Heart left ventricle (tissue), 16 donors: ENCODE measurements at regions not wholly inside any gene's neighbourhood (a gene's known extent, or its start where the extent isn't known, plus 50 kb on each side); places are given as distances from the start of the nearest gene placed in this dataset.

Experiments used
- ATAC-seq, 4 donors: fragments of 200-7000 bp; cut with Tn5 transposase; one replicate each; pipeline ENCODE4 v1.9.1; 2020 to 2022; ENCODE audit warnings: moderate library complexity in 4 of 4, mild to moderate bottlenecking in 3 of 4, moderate number of reproducible peaks in 1 of 4
- DNase-seq, 5 donors: peaks; one replicate each; pipeline ENCODE4 v3.0.0-alpha.2; 2020
- H3K27ac ChIP-seq, 12 donors: fragments of 200-600 bp; sonication (generic) in 4 of 12; one replicate each; pipeline versions ENCODE4 v1.5.0 to v1.8.0; 2016 to 2022; ENCODE audit warnings: mild to moderate bottlenecking in 2 of 12
- H3K27me3 ChIP-seq, 9 donors: fragments of 200-600 bp; sonication (generic) in 2 of 9; one replicate each; pipeline versions ENCODE4 v1.5.1 to v1.8.0; 2016 to 2022; ENCODE audit warnings: mild to moderate bottlenecking in 3 of 9
- H3K36me3 ChIP-seq, 9 donors: fragments of 200-600 bp; sonication (generic) in 2 of 9; one replicate each; pipeline versions ENCODE4 v1.5.0 to v1.8.0; 2018 to 2022; ENCODE audit warnings: mild to moderate bottlenecking in 2 of 9
- H3K4me1 ChIP-seq, 12 donors: fragments of 200-600 bp; sonication (generic) in 4 of 12; one replicate each; pipeline versions ENCODE4 v1.5.0 to v1.8.0; 2016 to 2022; ENCODE audit warnings: mild to moderate bottlenecking in 3 of 12
- H3K4me3 ChIP-seq, 12 donors: fragments of 200-600 bp; sonication (generic) in 4 of 12; one replicate each; pipeline versions ENCODE4 v1.5.0 to v1.8.0; 2017 to 2022; ENCODE audit warnings: mild to moderate bottlenecking in 9 of 12, moderate library complexity in 4 of 12
- H3K9me3 ChIP-seq, 12 donors: fragments of 200-600 bp; sonication (generic) in 4 of 12; one replicate each; pipeline versions ENCODE4 v1.5.0 to v1.8.0; 2016 to 2022; ENCODE audit warnings: mild to moderate bottlenecking in 1 of 12
- POLR2A ChIP-seq, 2 donors: fragments of 450-650 bp; IDR thresholded peaks; one replicate each; pipeline ENCODE4 v1.6.1; 2017; ENCODE audit warnings: antibody characterized with exemption in 2 of 2, mild to moderate bottlenecking in 2 of 2, moderate library complexity in 2 of 2
- WGBS, 4 donors: extraction: QIAGEN DNeasy Blood & Tissue Kit in 2 of 4; methylation state at CpG; one replicate each; pipeline versions ENCODE4 v1.1.5 to v1.1.7; 2013 to 2018; 5-methylcytosine and 5-hydroxymethylcytosine counted together
- intact Hi-C, 10 donors: fragments of 100-400 bp; cut with DNase I; formaldehyde crosslinking; loops; one replicate each; pipeline versions ENCODE4 v1.11.1 to v1.14.2; 2022
- TF ChIP-seq, protein P1 (sequence below), 12 donors: fragments of 200-600 bp; sonication (generic) in 4 of 12; IDR thresholded peaks; one replicate each; pipeline versions ENCODE4 v1.5.0 to v1.8.0; 2018 to 2022; ENCODE audit warnings: antibody characterized with exemption in 12 of 12, mild to moderate bottlenecking in 5 of 12
- donor health status: ischemic (EF 13 %, LVEDD 7.1; RV severe dilation, severe dysfunction).
- donor health status: healthy with polysubstance abuse.
- donor health status: DM: no; HTN: yes; CAD: no.
- donor health status: DM: no; HTN: no; CAD: no.
- donor health status: ischemic (EF 25% LVEDD 6.9; RV normal size, moderate dysfunction).
- donor health status: ischemic (EF 25% LVEDD 5.7; RV mildly dilated, moderate dysfunction).
- donor health status: healthy.
- donor health status: DM: yes; HTN: yes; CAD: no.
- donor health status: ischemic (EF 35%, LVEDD 5.7; RV mildly dilated, moderate dysfunction).
- donor health status: nonischemic (EF 11% LVEDD 7.7; RV severe dilation, severe dysfunction).
- donor health status: DM: yes; HTN: yes; CAD: no.
- donor health status: PGD.
- donor health status: ischemic (EF 29% LVEDD 5.4; RV normal size, mild dysfunction).
- donor health status: nonischemic (EF 23%, LVEDD 6.1; RV moderate dilation, normal function).

DNA sequence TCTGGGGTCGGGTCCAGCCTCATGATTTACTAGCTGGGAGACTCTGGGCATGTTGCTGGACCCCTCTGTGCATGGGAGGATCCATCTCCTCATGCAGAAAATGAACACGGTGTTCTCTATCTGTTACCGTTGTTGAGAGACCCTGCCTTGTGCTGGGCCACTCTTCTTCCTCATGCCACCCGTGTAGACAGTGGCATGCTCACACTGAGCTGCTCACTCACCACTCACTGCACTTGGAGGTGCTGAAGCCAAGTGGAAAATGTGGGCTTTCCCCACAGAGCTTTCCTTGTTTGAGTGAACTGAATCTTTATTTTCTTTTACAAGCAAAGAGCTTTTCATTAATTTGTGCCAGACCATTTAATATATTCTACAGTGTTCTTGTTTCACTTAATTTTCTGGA lies 77.5 kb upstream of the GDF10 start:
- H3K4me3 ChIP-seq, result no peak overlapping the region
- intact Hi-C loops, result no loop called here
- H3K27me3 ChIP-seq, result peaks cover 0 to 7% (median 0%) of the 10 kb centered on the region in 9 donors
- WGBS, 4 donors, result 72 to 87% (median 80%) methylated on average over 3 to 4 of the region's 4 CpGs
- no peaks in the 10 kb centered on the region for H3K36me3 ChIP-seq
- DNase-seq (no peak), ATAC-seq (no peak)
- H3K4me1 ChIP-seq, result no peaks in the 10 kb centered on the region
- TF ChIP-seq POLR2A (IDR thresholded peaks at IDR 0.05), result no peak
- TF ChIP-seq, protein P1, sequence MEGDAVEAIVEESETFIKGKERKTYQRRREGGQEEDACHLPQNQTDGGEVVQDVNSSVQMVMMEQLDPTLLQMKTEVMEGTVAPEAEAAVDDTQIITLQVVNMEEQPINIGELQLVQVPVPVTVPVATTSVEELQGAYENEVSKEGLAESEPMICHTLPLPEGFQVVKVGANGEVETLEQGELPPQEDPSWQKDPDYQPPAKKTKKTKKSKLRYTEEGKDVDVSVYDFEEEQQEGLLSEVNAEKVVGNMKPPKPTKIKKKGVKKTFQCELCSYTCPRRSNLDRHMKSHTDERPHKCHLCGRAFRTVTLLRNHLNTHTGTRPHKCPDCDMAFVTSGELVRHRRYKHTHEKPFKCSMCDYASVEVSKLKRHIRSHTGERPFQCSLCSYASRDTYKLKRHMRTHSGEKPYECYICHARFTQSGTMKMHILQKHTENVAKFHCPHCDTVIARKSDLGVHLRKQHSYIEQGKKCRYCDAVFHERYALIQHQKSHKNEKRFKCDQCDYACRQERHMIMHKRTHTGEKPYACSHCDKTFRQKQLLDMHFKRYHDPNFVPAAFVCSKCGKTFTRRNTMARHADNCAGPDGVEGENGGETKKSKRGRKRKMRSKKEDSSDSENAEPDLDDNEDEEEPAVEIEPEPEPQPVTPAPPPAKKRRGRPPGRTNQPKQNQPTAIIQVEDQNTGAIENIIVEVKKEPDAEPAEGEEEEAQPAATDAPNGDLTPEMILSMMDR (IDR thresholded peaks at IDR 0.05), result no peak
- no peaks in the 10 kb centered on the region for H3K9me3 ChIP-seq
- no peak overlapping the region for H3K27ac ChIP-seq

DNA sequence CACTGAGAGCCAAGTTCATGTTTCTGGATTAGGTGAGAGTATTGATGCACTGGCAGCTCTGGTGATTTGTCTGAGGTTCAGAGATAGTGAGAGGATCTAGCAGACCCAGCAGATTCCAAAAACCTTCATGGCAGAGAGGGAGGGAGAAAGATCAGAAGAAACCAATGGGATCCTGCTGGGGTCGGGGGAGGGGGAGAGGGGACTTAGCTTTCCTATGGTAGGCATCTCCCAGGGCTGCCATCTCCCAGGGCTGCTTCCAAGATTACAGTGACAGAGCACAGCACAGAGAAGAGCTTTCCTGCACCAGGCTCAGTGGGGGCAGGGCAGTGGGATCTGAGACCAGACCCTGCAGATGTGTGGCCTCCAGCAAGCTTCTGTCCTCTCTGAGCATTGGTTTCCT lies 76.8 kb upstream of the GDF10 start:
- DNase-seq, result no peak
- TF ChIP-seq POLR2A (IDR thresholded peaks at IDR 0.05), result no peak
- TF ChIP-seq, protein P1 (IDR thresholded peaks at IDR 0.05), result no peak
- peaks cover 0 to 2% (median 0%) of the 10 kb centered on the region in 12 donors for H3K9me3 ChIP-seq
- no peak for ATAC-seq
- intact Hi-C loops, result no loop called here
- H3K4me1 ChIP-seq, result no peaks in the 10 kb centered on the region
- no peak overlapping the region for H3K4me3 ChIP-seq
- no peaks in the 10 kb centered on the region for H3K36me3 ChIP-seq
- H3K27me3 ChIP-seq, result peaks cover 0 to 7% (median 0%) of the 10 kb centered on the region in 9 donors
- WGBS, 4 donors, result 38 to 88% (median 82%) methylated on average over 1 of the region's 1 CpG
- H3K27ac ChIP-seq, result no peak overlapping the region

DNA sequence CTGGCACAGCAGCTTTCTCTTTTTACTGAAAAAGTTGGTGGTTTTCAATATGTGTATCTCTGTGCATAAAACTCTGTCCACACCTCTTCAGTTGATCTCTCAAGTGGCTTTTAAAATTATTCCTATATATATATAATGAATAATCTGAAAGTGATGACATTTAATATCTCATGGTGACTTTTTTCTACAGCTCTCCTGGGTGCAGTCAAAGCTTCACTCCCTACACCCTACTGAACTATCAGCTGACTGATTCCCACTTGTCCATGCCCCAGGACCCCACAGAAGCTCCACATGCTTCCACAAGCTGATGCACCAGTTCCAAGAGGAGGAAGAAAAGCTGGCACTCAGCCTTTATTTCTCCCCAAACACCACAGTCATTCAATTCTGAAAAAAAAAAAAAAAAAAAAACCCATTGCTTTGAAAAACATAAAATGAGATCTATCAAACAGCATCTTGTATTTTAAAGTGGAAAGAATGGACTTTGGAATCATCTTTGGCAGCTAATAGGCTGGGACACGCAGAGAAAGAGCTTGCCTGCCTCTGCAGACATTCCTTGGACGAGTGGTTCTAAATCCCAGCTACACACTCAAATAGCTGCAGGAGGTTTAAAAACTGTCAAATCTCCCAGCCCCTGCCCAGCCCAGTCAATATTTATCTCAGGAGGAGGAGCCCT lies 75.3 kb upstream of the GDF10 start:
- ATAC-seq (no peak), DNase-seq (no peak)
- no peak overlapping the region for H3K27ac ChIP-seq
- TF ChIP-seq, protein P1 (IDR thresholded peaks at IDR 0.05), result no peak
- TF ChIP-seq POLR2A (IDR thresholded peaks at IDR 0.05), result no peak
- peaks cover 0 to 11% (median 0%) of the 10 kb centered on the region in 12 donors for H3K9me3 ChIP-seq
- H3K27me3 ChIP-seq, result no peaks in the 10 kb centered on the region
- H3K4me3 ChIP-seq, result no peak overlapping the region
- H3K36me3 ChIP-seq, result no peaks in the 10 kb centered on the region
- WGBS, 4 donors, result 72 to 82% (median 75%) methylated on average over 2 of the region's 2 CpGs
- no peaks in the 10 kb centered on the region for H3K4me1 ChIP-seq
- intact Hi-C loops, result no loop called here

DNA sequence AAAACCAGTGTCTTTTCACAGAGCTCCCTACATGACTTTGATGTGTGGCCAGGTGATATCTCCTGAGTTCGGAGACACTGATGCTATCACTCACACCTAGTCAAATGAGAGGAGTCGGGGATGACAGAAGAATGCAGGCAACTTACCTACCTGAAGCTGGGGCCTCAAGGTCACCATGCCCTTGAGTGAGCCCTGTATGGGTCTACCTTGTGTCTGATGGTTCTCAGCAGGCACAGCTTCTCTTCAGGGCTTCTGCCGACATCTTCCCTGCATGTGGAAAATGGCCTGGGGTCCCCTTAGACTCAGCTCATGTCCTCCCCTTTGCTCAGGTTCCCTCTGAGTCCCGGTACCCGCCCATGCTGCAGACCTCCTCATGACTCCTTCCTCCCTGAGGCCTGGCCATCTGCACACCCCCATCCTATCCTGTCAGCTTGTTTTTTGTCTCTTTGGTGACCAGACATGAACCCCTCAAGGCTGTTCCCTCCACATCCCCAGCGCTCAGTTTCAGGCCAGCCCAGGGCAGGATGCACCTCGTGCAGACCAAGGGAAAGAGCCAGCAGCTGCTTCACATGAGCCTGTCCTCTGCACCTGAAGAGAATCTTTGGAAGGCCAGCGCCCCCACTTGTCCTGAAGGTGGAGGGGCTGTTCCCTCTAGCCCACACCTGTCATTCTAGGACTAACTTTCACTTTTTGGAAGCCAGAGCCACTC lies 74.6 kb upstream of the GDF10 start:
- DNase-seq (no peak), ATAC-seq (no peak)
- Histone ChIP-seq H3K36me3 (no peaks in the 10 kb centered on the region), H3K27me3 (no peaks in the 10 kb centered on the region), H3K9me3 (peaks cover 0 to 11% (median 0%) of the 10 kb centered on the region in 12 donors), H3K4me3 (no peak overlapping the region), H3K27ac (no peak overlapping the region), H3K4me1 (peaks cover 0 to 6% (median 0%) of the 10 kb centered on the region in 12 donors)
- TF ChIP-seq, protein P1 (IDR thresholded peaks at IDR 0.05), result no peak
- TF ChIP-seq POLR2A (IDR thresholded peaks at IDR 0.05), result no peak
- intact Hi-C loops, result no loop called here
- WGBS, 4 donors, result 82 to 86% (median 83%) methylated on average over 8 of the region's 8 CpGs
